ENCODE measurements at regions not wholly inside any gene's neighbourhood (a gene's known extent, or its start where the extent isn't known, plus 50 kb on each side); places are given as distances from the start of the nearest gene placed in this dataset.
"Not testable (repeated sequence)": the region's sequence is repeated elsewhere in the genome, so short reads cannot be mapped to it uniquely, and the experiment has no call there.

DNA sequence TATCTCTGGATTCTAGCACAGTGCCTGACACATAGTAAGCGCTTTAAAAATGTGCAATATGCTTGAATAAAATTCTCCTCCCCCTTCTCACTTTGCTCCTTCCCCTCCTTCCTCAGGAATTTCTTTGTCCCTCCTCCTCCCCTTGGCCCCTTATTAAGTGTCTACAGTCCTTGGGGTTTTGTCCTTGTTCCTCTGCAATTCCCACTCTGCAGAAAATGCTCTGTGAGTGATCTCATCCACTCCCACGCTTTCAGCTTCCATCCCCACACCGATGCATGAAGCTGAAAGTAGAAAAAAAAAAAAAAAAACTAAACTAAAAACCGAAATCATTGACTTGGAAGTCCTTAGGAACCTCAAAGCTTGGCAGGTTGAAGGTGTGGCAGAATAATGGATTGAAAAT lies 273.6 kb downstream of the RRAGC start:
- TF ChIP-seq, protein P1, sequence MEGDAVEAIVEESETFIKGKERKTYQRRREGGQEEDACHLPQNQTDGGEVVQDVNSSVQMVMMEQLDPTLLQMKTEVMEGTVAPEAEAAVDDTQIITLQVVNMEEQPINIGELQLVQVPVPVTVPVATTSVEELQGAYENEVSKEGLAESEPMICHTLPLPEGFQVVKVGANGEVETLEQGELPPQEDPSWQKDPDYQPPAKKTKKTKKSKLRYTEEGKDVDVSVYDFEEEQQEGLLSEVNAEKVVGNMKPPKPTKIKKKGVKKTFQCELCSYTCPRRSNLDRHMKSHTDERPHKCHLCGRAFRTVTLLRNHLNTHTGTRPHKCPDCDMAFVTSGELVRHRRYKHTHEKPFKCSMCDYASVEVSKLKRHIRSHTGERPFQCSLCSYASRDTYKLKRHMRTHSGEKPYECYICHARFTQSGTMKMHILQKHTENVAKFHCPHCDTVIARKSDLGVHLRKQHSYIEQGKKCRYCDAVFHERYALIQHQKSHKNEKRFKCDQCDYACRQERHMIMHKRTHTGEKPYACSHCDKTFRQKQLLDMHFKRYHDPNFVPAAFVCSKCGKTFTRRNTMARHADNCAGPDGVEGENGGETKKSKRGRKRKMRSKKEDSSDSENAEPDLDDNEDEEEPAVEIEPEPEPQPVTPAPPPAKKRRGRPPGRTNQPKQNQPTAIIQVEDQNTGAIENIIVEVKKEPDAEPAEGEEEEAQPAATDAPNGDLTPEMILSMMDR (IDR thresholded peaks at IDR 0.05; ENCODE audit: low read depth, low read length) = no peak
- DNase-seq (ENCODE audit: low read depth, low spot score) = no peak
- H3K4me3 ChIP-seq (ENCODE audit: low read depth, low read length) = no peak overlapping the region
- in situ Hi-C loops (cut with HindIII; ENCODE audit: low sequenced_read_pairs) = no loop called here

DNA sequence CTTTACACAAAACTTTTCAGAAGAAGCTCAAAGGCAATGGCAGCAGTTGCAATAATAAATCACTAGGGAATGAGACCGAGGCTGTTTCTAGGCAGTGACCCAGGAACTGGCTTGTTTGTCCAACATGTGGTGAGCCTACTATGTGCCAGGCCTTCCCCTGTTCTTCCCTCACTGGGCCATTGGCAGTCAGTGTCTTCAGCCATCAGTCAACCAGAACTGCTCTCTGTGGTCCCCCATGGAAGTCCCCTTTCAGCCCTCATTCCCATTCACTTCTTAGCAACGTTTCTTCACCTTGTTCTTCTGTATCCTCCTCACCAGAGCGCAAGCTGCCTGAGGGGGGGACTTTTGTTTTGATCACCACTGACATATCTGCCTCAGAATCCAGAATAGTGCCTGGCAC lies 274.1 kb downstream of the RRAGC start:
- TF ChIP-seq, protein P1 (IDR thresholded peaks at IDR 0.05; ENCODE audit: low read depth, low read length) = no peak
- H3K4me3 ChIP-seq (ENCODE audit: low read depth, low read length) = no peak overlapping the region
- DNase-seq (ENCODE audit: low read depth, low spot score) = no peak
- in situ Hi-C loops (cut with HindIII; ENCODE audit: low sequenced_read_pairs) = no loop called here

DNA sequence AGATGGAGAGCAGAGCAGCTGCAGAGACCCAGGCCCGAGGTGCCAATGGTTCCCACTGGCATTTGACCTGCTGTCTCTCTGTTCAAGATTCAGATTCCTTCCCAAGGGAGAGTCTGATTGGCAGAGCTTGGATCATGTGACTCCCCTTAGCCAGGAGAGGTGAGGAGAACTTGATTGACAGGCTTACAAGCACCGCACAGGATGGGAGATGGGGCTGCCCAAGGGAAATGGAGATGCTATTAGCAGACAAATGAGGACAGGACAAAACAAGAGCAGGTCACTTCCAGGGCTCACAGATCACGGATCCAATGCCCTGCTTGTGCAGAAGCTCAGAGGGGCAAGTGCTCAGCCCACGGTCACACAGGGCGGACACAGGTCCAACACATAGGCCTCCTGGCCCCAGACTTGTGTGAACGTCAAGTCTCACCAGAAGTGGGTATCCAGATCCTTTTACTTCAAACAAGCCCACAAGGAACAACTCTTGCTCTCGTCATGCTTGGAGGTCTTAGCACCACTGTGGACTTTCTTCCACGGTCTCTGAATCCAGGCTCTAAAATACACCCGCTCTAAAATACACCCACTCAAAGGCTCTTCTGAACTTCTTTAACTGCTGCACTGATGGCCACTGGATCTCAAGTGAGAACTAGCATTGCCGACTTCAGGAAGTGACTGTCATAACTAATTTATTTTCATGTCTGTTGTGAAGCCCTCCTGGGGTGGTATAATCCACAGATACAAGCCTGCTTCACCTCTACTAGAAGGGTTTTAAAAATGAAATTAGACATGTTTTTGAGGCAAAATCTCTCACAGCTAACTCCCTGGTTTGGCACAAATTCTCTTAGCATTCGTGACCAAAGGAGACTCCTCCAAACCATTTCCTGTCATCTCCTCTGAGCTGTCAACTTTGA lies 274.9 kb downstream of the RRAGC start:
- in situ Hi-C loops (cut with HindIII; ENCODE audit: low sequenced_read_pairs) = no loop called here
- no peak for DNase-seq (ENCODE audit: low read depth, low spot score)
- H3K4me3 ChIP-seq (ENCODE audit: low read depth, low read length) = no peak overlapping the region
- TF ChIP-seq, protein P1 (IDR thresholded peaks at IDR 0.05; ENCODE audit: low read depth, low read length) = no peak

DNA sequence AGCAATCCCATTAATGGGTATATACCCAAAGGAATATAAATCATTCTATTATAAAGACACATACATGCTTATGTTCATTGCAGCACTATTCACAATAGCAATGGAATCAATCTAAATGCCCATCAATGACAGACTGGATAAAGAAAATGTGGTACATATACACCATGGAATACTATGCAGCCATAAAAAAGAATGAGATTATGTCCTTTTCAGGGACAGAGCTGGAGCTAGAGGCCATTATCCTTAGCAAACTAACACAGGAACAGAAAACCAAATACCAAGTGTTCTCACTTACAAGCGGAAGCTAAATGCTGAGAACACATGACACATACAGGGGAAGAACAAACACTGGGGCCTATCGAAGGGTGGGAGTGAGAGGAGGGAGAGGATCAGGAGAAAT lies 276.3 kb downstream of the RRAGC start:
- DNase-seq (ENCODE audit: low read depth, low spot score); H3K4me3 ChIP-seq (ENCODE audit: low read depth, low read length); in situ Hi-C loops (cut with HindIII; ENCODE audit: low sequenced_read_pairs): not testable (repeated sequence)

DNA sequence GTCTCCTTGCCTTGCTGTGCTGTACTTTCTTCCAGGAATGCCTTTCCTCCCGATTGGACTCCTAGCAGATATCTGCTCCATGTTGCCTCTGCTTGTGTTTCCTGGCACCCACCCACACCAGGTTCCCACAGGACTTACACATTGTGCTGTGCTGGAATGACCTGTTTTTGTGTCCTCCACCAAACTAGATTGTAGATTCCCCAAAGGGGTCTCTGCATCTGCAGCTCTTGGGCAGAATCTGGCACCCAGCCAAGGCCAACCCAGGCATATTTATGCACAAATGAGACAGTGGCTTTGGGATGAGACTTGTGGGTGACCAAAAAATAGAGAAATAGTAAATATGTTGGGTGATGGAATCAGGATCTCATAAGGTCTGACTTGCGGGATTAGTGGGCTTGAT lies 278.2 kb downstream of the RRAGC start:
- TF ChIP-seq, protein P1 (IDR thresholded peaks at IDR 0.05; ENCODE audit: low read depth, low read length) = no peak
- in situ Hi-C loops (cut with HindIII; ENCODE audit: low sequenced_read_pairs) = no loop called here
- no peak for DNase-seq (ENCODE audit: low read depth, low spot score)
- no peak overlapping the region for H3K4me3 ChIP-seq (ENCODE audit: low read depth, low read length)

DNA sequence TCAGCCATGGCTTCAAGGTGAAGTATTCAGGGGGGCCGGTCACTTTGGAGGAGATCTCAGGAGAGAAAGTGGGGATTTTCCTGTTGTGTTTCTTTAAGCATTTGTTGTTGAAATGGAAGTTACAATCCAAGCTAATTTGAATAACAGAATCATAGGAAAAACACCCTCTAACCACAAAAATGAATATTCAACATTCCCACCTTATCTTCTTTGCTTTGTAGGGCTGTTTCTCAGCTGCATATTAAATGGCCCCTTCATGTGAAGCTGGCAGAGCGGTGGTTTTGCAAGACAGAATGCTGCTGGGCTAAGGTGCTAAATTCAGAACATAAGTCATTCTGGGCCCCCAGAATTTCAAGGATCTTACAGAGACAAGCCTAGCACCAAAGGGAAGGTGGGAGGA lies 279.0 kb downstream of the RRAGC start:
- DNase-seq (ENCODE audit: low read depth, low spot score) = no peak
- in situ Hi-C loops (cut with HindIII; ENCODE audit: low sequenced_read_pairs) = no loop called here
- TF ChIP-seq, protein P1 (IDR thresholded peaks at IDR 0.05; ENCODE audit: low read depth, low read length) = no peak
- H3K4me3 ChIP-seq (ENCODE audit: low read depth, low read length) = no peak overlapping the region

DNA sequence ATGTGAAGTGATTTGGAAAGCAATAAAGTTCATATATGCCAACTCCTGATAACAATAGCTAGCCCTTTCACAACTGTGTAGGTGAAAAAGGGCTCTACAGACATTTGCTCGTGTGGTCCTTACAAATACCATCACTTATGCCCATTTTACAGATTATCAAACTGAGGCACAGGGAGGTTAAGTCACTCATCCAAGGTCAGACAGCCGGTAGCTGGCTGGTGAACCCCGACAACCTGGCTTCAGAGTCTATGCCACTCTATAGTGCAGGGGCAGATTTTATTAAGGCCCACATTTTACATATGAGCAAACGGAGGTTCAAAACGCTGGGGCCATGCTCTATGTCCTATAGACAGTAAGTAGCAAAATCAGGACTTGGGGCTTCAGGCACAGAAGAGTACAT lies 280.5 kb downstream of the RRAGC start:
- DNase-seq (ENCODE audit: low read depth, low spot score) = no peak
- H3K4me3 ChIP-seq (ENCODE audit: low read depth, low read length) = no peak overlapping the region
- in situ Hi-C loops (cut with HindIII; ENCODE audit: low sequenced_read_pairs) = no loop called here
- TF ChIP-seq, protein P1 (IDR thresholded peaks at IDR 0.05; ENCODE audit: low read depth, low read length) = no peak

Measured in astrocyte of the spinal cord (primary cell).